PC-3 (cell line): ENCODE measurements at regions not wholly inside any gene's neighbourhood (a gene's known extent, or its start where the extent isn't known, plus 50 kb on each side); places are given as distances from the start of the nearest gene placed in this dataset.

Experiments
- ATAC-seq: fragments of 200-7000 bp; cut with Tn5 transposase; 2 replicates; pipeline ENCODE4 v1.9.1; 2020; ENCODE audit warnings: mild to moderate bottlenecking, moderate library complexity
- BruUV-seq: library from RNA; stranded (reverse); fragments of 400-500 nt; replicated peaks from 2 replicates; lab custom pipeline; 2021; lab: Mats Ljungman, UMichigan
- CTCF ChIA-PET: fragments of 300-600 bp; sonication (Branson Sonifier 250); formaldehyde crosslinking; loops from one replicate; lab custom pipeline; 2022; ENCODE audit warnings: antibody characterized with exemption; lab: Charles Lee
- POLR2A ChIA-PET: fragments of 300-600 bp; sonication (Branson Sonifier 250); formaldehyde crosslinking; loops from one replicate; lab custom pipeline; 2022; ENCODE audit warnings: antibody characterized with exemption; ENCODE audit not compliant: unreplicated experiment; lab: Charles Lee
- DNase-seq: peaks from one replicate; pipeline ENCODE4 v3.0.0-alpha.2; 2015
- H2AFZ ChIP-seq: fragments of 300-600 bp; sonication (generic); 2 replicates; pipeline ENCODE4 v1.6.0; 2016; ENCODE audit warnings: antibody characterized with exemption, low read length
- H3F3A ChIP-seq: fragments of 300-600 bp; sonication (generic); one replicate; pipeline ENCODE4 v1.6.0; 2017; ENCODE audit warnings: antibody characterized with exemption, low read length, control low read depth, mild to moderate bottlenecking; ENCODE audit not compliant: unreplicated experiment
- H3K27ac ChIP-seq: fragments of 300-600 bp; sonication (generic); 2 replicates; pipeline ENCODE4 v1.5.1; 2016; ENCODE audit warnings: mild to moderate bottlenecking, low read length
- H3K27me3 ChIP-seq: fragments of 300-600 bp; sonication (generic); 2 replicates; pipeline ENCODE4 v1.6.1; 2016; ENCODE audit warnings: low read length, mixed read lengths
- H3K36me3 ChIP-seq: fragments of 300-600 bp; sonication (generic); 2 replicates; pipeline ENCODE4 v1.6.1; 2016; ENCODE audit warnings: low read depth, mixed run types, low read length, mixed read lengths
- H3K4me1 ChIP-seq: fragments of 300-600 bp; sonication (generic); 2 replicates; pipeline ENCODE4 v1.5.1; 2016; ENCODE audit warnings: low read length; ENCODE audit not compliant: insufficient read depth
- H3K4me2 ChIP-seq: fragments of 300-600 bp; sonication (generic); 2 replicates; pipeline ENCODE4 v1.6.0; 2016; ENCODE audit warnings: low read length
- H3K4me3 ChIP-seq: fragments of 300-600 bp; sonication (generic); 2 replicates; pipeline ENCODE4 v1.5.1; 2016; ENCODE audit warnings: mild to moderate bottlenecking, low read length, mixed read lengths
- H3K79me2 ChIP-seq: fragments of 300-600 bp; sonication (generic); 2 replicates; pipeline ENCODE4 v1.6.1; 2017; ENCODE audit warnings: low read length, mixed read lengths
- H3K9ac ChIP-seq: fragments of 300-600 bp; sonication (generic); 2 replicates; pipeline ENCODE4 v1.6.0; 2016; ENCODE audit warnings: mild to moderate bottlenecking, low read length
- H3K9me2 ChIP-seq: fragments of 300-600 bp; sonication (generic); replicated peaks from 2 replicates; pipeline ENCODE4 v1.6.1; 2016; ENCODE audit warnings: mixed run types, low read length, mixed read lengths
- H3K9me3 ChIP-seq: fragments of 300-600 bp; sonication (generic); 2 replicates; pipeline ENCODE4 v1.6.1; 2016; ENCODE audit warnings: low read length, mixed read lengths
- H4K20me1 ChIP-seq: fragments of 300-600 bp; sonication (generic); 2 replicates; pipeline ENCODE4 v1.6.1; 2016; ENCODE audit warnings: low read length, mixed read lengths
- EZH2 ChIP-seq: fragments of 300-600 bp; sonication (generic); IDR thresholded peaks from one replicate; pipeline ENCODE4 v1.6.1; 2017; ENCODE audit warnings: antibody characterized with exemption, mild to moderate bottlenecking, low read length; ENCODE audit not compliant: unreplicated experiment
- EZH2phosphoT487 ChIP-seq: fragments of 300-600 bp; sonication (generic); IDR thresholded peaks from 2 replicates; pipeline ENCODE4 v1.6.1; 2018; ENCODE audit warnings: mild to moderate bottlenecking, antibody characterized with exemption, low read length, borderline replicate concordance
- intact Hi-C: fragments of 100-400 bp; cut with micrococcal nuclease; formaldehyde crosslinking; loops from 2 replicates; pipeline ENCODE4 v1.9.0; 2023
- TF ChIP-seq, protein P1 (sequence below): fragments of 300-600 bp; sonication (generic); conservative IDR thresholded peaks from 2 replicates; pipeline ENCODE4 v1.5.1; 2017; ENCODE audit warnings: antibody characterized with exemption, low read depth, mild to moderate bottlenecking, low read length

DNA sequence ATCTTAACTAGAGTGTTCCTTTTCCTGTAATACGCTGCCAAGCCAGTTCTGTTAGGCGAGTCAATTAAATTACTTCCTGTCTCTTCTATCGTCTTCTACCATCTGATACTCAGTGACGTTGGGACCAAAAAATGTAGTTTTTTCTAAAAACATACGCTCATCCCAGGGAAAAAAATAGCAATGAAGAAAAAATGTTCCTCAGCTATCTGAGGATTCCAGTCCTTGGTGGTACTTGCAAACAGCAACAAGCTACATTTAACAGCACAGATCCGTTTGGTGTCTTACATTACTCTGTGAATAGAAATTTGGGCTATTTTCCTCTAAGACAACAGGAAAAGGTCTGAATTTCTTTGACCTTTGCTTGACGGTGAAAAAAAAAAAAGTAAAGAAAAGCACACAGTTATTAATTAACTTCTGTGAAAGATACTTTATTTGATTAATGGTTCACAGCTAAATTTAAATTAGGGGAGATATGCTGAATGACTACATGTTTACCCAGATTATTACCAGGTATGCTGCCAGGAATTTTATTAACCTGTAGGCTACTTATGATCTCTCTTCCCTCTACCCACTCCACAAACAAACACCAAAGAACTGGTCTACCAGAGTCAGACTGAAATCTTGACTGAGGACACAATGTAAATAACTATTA is 254.4 kb upstream of the ZPLD1 start:
- ChIA-PET CTCF (interaction anchor here (1.1 kb wide), 1 partner anchor 91 kb away, joined by 3 read pairs; no protein-coding TSS in a partner anchor), POLR2A (interaction anchor here (0.7 kb wide), 1 partner anchor 12 kb away, joined by 3 read pairs; no protein-coding TSS in a partner anchor)
- H3K9me3 ChIP-seq = no peaks in the 10 kb centered on the region
- intact Hi-C loops = no loop called here
- H3K27ac ChIP-seq = peak overlapping the region; percentile 88
- BruUV-seq = TSS peak; percentile 57
- peak overlapping the region; percentile 25 for H2AFZ ChIP-seq
- peak overlapping the region; percentile 60 for H3K4me2 ChIP-seq
- H3K27me3 ChIP-seq = no peaks in the 10 kb centered on the region
- ATAC-seq (peak; percentile 56), DNase-seq (peak; percentile 71)
- no peaks in the 10 kb centered on the region for H3K79me2 ChIP-seq
- no peaks in the 10 kb centered on the region for H3K36me3 ChIP-seq
- H3K9ac ChIP-seq = peak overlapping the region; percentile 56
- no peaks in the 10 kb centered on the region for H4K20me1 ChIP-seq
- H3K4me3 ChIP-seq = peak overlapping the region; percentile 23; the same call in 1 of the 2 replicates
- H3K4me1 ChIP-seq = peaks cover 48% of the 10 kb centered on the region
- no peaks in the 10 kb centered on the region for H3K9me2 ChIP-seq
- H3F3A ChIP-seq = no peaks in the 10 kb centered on the region
- TF ChIP-seq EZH2phosphoT487 = no peak
- TF ChIP-seq, protein P1, sequence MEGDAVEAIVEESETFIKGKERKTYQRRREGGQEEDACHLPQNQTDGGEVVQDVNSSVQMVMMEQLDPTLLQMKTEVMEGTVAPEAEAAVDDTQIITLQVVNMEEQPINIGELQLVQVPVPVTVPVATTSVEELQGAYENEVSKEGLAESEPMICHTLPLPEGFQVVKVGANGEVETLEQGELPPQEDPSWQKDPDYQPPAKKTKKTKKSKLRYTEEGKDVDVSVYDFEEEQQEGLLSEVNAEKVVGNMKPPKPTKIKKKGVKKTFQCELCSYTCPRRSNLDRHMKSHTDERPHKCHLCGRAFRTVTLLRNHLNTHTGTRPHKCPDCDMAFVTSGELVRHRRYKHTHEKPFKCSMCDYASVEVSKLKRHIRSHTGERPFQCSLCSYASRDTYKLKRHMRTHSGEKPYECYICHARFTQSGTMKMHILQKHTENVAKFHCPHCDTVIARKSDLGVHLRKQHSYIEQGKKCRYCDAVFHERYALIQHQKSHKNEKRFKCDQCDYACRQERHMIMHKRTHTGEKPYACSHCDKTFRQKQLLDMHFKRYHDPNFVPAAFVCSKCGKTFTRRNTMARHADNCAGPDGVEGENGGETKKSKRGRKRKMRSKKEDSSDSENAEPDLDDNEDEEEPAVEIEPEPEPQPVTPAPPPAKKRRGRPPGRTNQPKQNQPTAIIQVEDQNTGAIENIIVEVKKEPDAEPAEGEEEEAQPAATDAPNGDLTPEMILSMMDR = no peak
- TF ChIP-seq EZH2 = no peak

DNA sequence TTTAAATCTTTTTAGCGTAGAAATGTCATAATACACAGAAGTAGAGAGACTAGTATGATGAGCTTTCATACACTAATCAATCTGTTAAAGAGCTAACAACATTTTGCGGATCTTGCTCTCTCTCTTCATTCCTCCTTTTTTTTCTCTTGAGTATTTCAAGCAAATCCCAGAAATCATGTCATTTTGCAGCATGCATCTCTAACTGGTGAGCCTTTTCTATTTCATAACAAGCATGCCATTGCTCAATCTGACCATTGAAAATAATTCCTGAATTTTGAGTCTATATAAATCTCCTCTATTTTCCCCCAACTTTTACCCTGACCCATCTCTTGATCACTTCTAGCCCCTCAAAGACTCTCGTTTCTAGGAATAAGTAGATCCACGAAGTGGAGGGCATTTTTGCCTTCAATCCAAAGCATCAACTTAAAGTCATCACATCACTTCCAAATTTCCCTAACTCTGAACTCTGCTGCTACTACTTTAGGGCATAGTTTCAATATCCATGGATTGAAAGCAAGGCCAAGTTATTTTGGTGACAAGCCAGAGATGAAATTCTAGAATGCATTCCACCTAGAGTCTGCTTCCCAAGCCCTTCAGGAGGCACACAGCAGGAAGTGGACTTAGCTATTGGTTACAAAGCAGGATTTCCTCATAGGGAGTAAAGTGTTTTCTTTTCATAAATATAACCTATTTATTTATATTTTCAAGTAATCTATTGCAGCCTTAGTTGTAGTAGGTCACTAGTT is 253.5 kb upstream of the ZPLD1 start:
- intact Hi-C loops = no loop called here
- H3K4me2 ChIP-seq = peak overlapping the region; percentile 60
- H3K36me3 ChIP-seq = no peaks in the 10 kb centered on the region
- no peaks in the 10 kb centered on the region for H3K9me2 ChIP-seq
- no peak overlapping the region for H3K4me3 ChIP-seq
- H3K4me1 ChIP-seq = peaks cover 41% of the 10 kb centered on the region
- peak overlapping the region; percentile 56 for H3K9ac ChIP-seq
- no peaks in the 10 kb centered on the region for H3F3A ChIP-seq
- peak overlapping the region; percentile 88 for H3K27ac ChIP-seq
- peak; percentile 21; the same call in 1 of the 2 replicates for ATAC-seq
- no peak overlapping the region for H2AFZ ChIP-seq
- no peaks in the 10 kb centered on the region for H3K9me3 ChIP-seq
- ChIA-PET POLR2A (interaction anchor here (0.7 kb wide), 1 partner anchor 365 kb away, joined by 4 read pairs; no protein-coding TSS in a partner anchor), CTCF (interaction anchor here (0.6 kb wide), 2 partner anchors 40 to 48 kb away, joined by 3 to 5 read pairs; no protein-coding TSS in a partner anchor)
- H3K27me3 ChIP-seq = no peaks in the 10 kb centered on the region
- no peaks in the 10 kb centered on the region for H4K20me1 ChIP-seq
- peak; percentile 58 for DNase-seq
- TF ChIP-seq EZH2 (no peak), EZH2phosphoT487 (no peak)
- TF ChIP-seq, protein P1 = no peak
- no TSS peak for BruUV-seq
- H3K79me2 ChIP-seq = no peaks in the 10 kb centered on the region
